Hematopoietic multipotent progenitor cell (in vitro differentiated cells): ENCODE measurements at regions not wholly inside any gene's neighbourhood (a gene's known extent, or its start where the extent isn't known, plus 50 kb on each side); places are given as distances from the start of the nearest gene placed in this dataset.
"Not testable (repeated sequence)": the region's sequence is repeated elsewhere in the genome, so short reads cannot be mapped to it uniquely, and the experiment has no call there.

ENCODE experiments used
- DNase-seq, 3 donors: peaks; one replicate each; pipeline ENCODE4 v3.0.0-alpha.2; 2011 to 2015; ENCODE audit warnings: low read depth in 2 of 3, low spot score in 2 of 3

- DNase-seq, result no peak
Measured at GRCh38 chr5:9817819-9818218, 187.7 kb upstream of the TAS2R1 start.

GRCh38 chr5:9815051-9815450, 184.9 kb upstream of the TAS2R1 start:
- DNase-seq, result no peak

- no peak for DNase-seq
Measured at GRCh38 chr5:9813305-9813704, 183.2 kb upstream of the TAS2R1 start.

- not testable (repeated sequence) for DNase-seq
Measured at GRCh38 chr5:9807366-9807765, 177.2 kb upstream of the TAS2R1 start.

GRCh38 chr5:9801908-9802307, 171.8 kb upstream of the TAS2R1 start:
- DNase-seq, result no peak

GRCh38 chr5:9799606-9800005, 169.5 kb upstream of the TAS2R1 start:
- no peak for DNase-seq

GRCh38 chr5:9790276-9790675, 160.1 kb upstream of the TAS2R1 start:
- DNase-seq, result no peak

GRCh38 chr5:9789777-9790176, 159.6 kb upstream of the TAS2R1 start:
- no peak for DNase-seq

- no peak for DNase-seq
Measured at GRCh38 chr5:9787861-9788600, 157.9 kb upstream of the TAS2R1 start.

- DNase-seq, result no peak
Measured at GRCh38 chr5:9786380-9787360, 156.5 kb upstream of the TAS2R1 start.

GRCh38 chr5:9785751-9786150, 155.6 kb upstream of the TAS2R1 start:
- no peak for DNase-seq

GRCh38 chr5:9784231-9784630, 154.1 kb upstream of the TAS2R1 start:
- no peak for DNase-seq

GRCh38 chr5:9782826-9783560, 152.8 kb upstream of the TAS2R1 start:
- DNase-seq, result no peak

- DNase-seq, result no peak
Measured at GRCh38 chr5:9781890-9782289, 151.7 kb upstream of the TAS2R1 start.

GRCh38 chr5:9781275-9781674, 151.1 kb upstream of the TAS2R1 start:
- DNase-seq, result no peak

GRCh38 chr5:9780501-9780900, 150.3 kb upstream of the TAS2R1 start:
- no peak for DNase-seq

GRCh38 chr5:9776525-9776924, 146.4 kb upstream of the TAS2R1 start:
- DNase-seq, result no peak

- DNase-seq, result no peak
Measured at GRCh38 chr5:9775339-9775738, 145.2 kb upstream of the TAS2R1 start.

- DNase-seq, result no peak
Measured at GRCh38 chr5:9774472-9775079, 144.4 kb upstream of the TAS2R1 start.

GRCh38 chr5:9771079-9771478, 140.9 kb upstream of the TAS2R1 start:
- DNase-seq, result no peak

GRCh38 chr5:9766581-9766980, 136.4 kb upstream of the TAS2R1 start:
- no peak for DNase-seq
